ENCODE measurements at regions not wholly inside any gene's neighbourhood (a gene's known extent, or its start where the extent isn't known, plus 50 kb on each side); places are given as distances from the start of the nearest gene placed in this dataset.

- WGBS, 2 donors, result 87 to 92% methylated on average over 2 of the region's 2 CpGs
- no peak for DNase-seq
- Histone ChIP-seq H3K4me3 (no peak overlapping the region), H3K4me1 (no peaks in the 10 kb centered on the region), H3K27me3 (no peaks in the 10 kb centered on the region), H3K36me3 (ENCODE audit: low read depth, missing control alignments) (no peaks in the 10 kb centered on the region), H3K27ac (no peak overlapping the region), H3K9me3 (no peaks in the 10 kb centered on the region)
- intact Hi-C loops (cut with DNase I; ENCODE audit: low total_unique reads), result no loop called here
- TF ChIP-seq POLR2A (IDR thresholded peaks at IDR 0.05) (no peak), CTCF (IDR thresholded peaks at IDR 0.05) (no peak)
These were observed 78.4 kb upstream of the ATXN1 start for GRCh38 chr6:16839631-16840179.

- no peaks in the 10 kb centered on the region for H3K36me3 ChIP-seq (ENCODE audit: low read depth, missing control alignments)
- no peak for DNase-seq
- intact Hi-C loops (cut with DNase I; ENCODE audit: low total_unique reads), result no loop called here
- no peak overlapping the region for H3K4me3 ChIP-seq
- H3K27me3 ChIP-seq, result no peaks in the 10 kb centered on the region
- no peak overlapping the region for H3K27ac ChIP-seq
- WGBS, 2 donors, result 82 to 87% methylated on average over 6 of the region's 6 CpGs
- no peaks in the 10 kb centered on the region for H3K9me3 ChIP-seq
- no peaks in the 10 kb centered on the region for H3K4me1 ChIP-seq
- no peak for TF ChIP-seq POLR2A (IDR thresholded peaks at IDR 0.05)
- no peak for TF ChIP-seq CTCF (IDR thresholded peaks at IDR 0.05)
These were observed 76.1 kb upstream of the ATXN1 start for GRCh38 chr6:16837217-16837972.

GRCh38 chr6:16836144-16836981 is 75.1 kb upstream of the ATXN1 start:
- Histone ChIP-seq H3K27ac (peak overlapping the region; percentile 6 to 27), H3K9me3 (no peaks in the 10 kb centered on the region), H3K27me3 (no peaks in the 10 kb centered on the region), H3K4me3 (no peak overlapping the region), H3K4me1 (no peaks in the 10 kb centered on the region), H3K36me3 (ENCODE audit: low read depth, missing control alignments) (no peaks in the 10 kb centered on the region)
- intact Hi-C loops (cut with DNase I; ENCODE audit: low total_unique reads), result no loop called here
- no peak for TF ChIP-seq CTCF (IDR thresholded peaks at IDR 0.05)
- TF ChIP-seq POLR2A (IDR thresholded peaks at IDR 0.05), result no peak
- 44 to 46% methylated on average over 9 of the region's 9 CpGs for WGBS, 2 donors
- DNase-seq, result no peak

- DNase-seq, result no peak
- H3K4me3 ChIP-seq, result no peak overlapping the region
- H3K27ac ChIP-seq, result no peak overlapping the region
- 67 to 76% methylated on average over 3 of the region's 3 CpGs for WGBS, 2 donors
- H3K36me3 ChIP-seq (ENCODE audit: low read depth, missing control alignments), result no peaks in the 10 kb centered on the region
- no peaks in the 10 kb centered on the region for H3K9me3 ChIP-seq
- intact Hi-C loops (cut with DNase I; ENCODE audit: low total_unique reads), result no loop called here
- no peaks in the 10 kb centered on the region for H3K27me3 ChIP-seq
- no peaks in the 10 kb centered on the region for H3K4me1 ChIP-seq
- no peak for TF ChIP-seq CTCF (IDR thresholded peaks at IDR 0.05)
- no peak for TF ChIP-seq POLR2A (IDR thresholded peaks at IDR 0.05)
These were observed 73.0 kb upstream of the ATXN1 start for GRCh38 chr6:16834242-16834641.

Data from testis (tissue), 2 donors.